LNCaP clone FGC (cell line): ENCODE measurements at regions not wholly inside any gene's neighbourhood (a gene's known extent, or its start where the extent isn't known, plus 50 kb on each side); places are given as distances from the start of the nearest gene placed in this dataset.

Experiments
- DNase-seq: peaks from one replicate; pipeline ENCODE4 v3.0.0-alpha.2; 2011; ENCODE audit warnings: low read depth
- H3K4me3 ChIP-seq: 2 replicates; pipeline ENCODE4 v1.5.1; 2011; ENCODE audit warnings: mild to moderate bottlenecking, low read depth, low read length, control low read depth
- CTCF ChIP-seq: IDR thresholded peaks from 2 replicates; pipeline ENCODE4 v1.5.1; 2012; ENCODE audit warnings: mild to moderate bottlenecking; ENCODE audit not compliant: control insufficient read depth, insufficient read depth; ENCODE audit errors: extremely low read depth

DNA sequence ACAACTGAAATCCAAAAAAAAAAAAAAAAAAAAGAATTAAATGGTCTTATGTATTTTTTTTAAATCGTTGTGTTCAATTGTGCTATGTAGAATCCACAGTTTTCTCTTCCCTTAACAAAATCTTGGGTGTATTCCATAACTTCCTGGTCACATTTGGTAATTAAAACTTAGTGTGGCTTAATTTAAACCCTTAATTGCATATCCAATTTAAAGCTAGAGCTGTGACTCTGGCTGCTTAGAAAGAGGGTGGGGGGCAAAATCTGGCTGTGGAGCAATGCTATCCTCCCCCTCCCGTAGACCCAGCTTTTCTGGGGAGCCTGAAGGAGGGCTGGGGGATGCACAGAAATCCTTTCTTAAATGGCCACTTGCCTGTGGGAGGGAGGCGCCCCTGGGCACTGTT lies 695.1 kb downstream of the INHBA start:
- no peak for TF ChIP-seq CTCF
- H3K4me3 ChIP-seq: no peak overlapping the region
- no peak for DNase-seq

DNA sequence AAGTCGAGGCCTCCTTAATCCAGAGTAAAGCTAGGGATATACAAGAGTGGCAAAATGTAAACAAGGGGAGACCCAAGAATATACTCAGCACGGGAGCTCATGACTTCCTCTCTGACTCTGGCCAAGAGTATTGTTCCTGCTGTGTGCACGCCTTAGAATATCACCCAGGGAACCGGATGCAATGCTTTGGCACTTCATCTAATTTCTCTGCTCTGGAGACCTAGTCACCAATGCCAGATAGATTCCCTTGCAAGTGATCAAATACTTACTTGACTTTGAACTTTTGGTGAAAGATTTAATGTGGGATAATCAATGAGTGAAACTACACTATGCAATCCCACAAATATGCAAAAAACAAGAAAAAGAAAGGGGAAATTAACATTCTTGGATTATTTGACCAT lies 695.5 kb downstream of the INHBA start:
- DNase-seq: no peak
- H3K4me3 ChIP-seq: no peak overlapping the region
- TF ChIP-seq CTCF: no peak

DNA sequence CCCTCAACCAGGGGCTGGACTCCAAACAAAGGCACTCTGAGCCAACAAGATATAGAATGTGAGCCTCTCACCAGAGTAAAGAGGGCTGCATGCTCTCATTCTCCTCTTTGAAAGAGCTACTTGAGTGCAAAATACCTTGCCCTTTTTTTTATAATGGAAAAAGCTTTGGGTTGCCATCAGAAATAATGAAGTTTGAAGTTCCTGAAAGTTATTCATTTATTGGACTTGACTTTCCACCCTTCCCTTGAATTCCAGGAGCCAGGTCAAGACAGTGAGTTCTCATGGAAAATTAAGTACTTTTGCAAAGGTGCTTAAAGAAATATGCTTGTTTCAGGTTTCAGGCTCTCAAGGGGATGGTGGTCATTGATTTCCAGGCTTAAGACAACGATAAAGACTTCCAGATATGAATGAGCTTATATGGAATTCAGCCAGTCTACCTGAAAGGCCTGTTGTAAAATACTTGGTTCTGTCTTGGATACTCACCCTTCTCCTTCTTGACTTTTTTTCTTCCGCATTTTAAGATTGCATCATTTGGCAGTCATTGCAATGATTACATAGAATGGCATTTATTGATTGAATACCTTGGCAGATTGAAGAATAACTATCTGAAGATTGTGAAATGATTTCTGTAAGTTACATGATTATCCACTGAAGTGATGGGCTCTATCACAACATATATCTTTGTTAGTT lies 696.4 kb downstream of the INHBA start:
- H3K4me3 ChIP-seq: no peak overlapping the region
- no peak for TF ChIP-seq CTCF
- DNase-seq: peak; percentile 50

DNA sequence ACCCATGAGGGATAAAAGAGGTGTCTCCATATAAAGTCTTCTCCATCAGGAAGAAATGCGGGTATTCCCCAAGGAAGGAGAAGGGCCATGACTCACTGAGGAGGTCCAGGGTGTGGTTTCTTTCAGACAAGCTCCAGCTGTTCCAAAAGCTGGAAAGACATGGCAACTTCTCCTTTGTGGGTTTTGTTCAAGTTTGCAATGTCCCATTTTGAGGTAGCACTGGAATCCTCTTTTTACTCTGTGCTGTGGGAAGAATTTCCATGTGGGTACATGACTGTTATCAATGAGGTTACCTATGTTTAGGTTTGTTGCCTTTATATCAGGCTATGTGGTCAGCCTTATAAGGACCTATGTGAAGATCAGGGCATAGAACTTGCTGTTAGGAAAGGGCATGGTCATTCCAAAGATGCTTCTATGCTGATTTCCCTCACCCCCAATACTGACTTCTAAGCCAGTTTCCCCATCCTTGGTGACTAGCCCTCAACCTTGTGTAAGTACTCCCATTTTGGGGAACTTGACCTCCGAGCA lies 697.5 kb downstream of the INHBA start:
- TF ChIP-seq CTCF: no peak
- DNase-seq: no peak

DNA sequence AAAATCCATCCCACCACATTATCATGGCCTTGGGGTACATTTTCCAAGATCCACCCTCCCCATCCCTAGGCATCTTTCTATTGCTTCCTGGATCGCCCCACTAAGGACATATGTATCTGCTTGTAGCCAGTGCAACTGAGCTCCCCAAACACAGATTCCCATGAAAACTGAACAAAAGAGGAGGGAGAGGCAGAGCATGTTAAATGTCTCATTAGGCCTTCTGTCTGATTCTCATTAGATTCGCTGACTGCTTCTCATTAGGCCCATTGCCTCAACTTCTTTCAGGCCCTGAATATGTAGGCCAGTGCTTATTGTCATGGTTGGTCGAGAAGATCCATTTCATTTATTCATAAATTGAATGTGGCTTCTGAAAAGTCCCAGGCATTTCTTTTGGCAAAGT lies 698.9 kb downstream of the INHBA start:
- no peak overlapping the region for H3K4me3 ChIP-seq
- no peak for TF ChIP-seq CTCF
- no peak for DNase-seq

More for the DNA sequence above, 697.5 kb downstream of the INHBA start:
- H3K4me3 ChIP-seq: no peak overlapping the region

DNA sequence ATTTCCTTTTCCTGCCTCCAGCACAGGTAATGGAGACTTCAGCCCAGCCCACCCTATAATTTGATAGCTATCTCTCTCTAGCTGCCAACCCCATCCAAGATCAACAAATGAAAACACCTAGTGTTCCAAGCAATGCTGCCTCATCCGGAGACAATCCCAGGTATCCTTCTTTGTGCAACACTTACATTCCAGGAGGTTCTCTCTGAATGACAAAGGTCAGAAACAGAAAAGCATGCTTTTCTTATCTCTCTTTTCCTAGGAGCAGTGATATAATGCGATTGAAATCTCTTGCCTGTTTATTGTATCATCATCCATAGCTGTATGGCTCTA lies 699.3 kb downstream of the INHBA start:
- no peak overlapping the region for H3K4me3 ChIP-seq
- peak; percentile 88 for DNase-seq
- no peak for TF ChIP-seq CTCF
